ENCODE measurements at regions not wholly inside any gene's neighbourhood (a gene's known extent, or its start where the extent isn't known, plus 50 kb on each side); places are given as distances from the start of the nearest gene placed in this dataset.

GRCh38 chr7:63114371-63114985, 884.2 kb upstream of the ZNF722 start:
- TF ChIP-seq ZNF274 (IDR thresholded peaks at IDR 0.05; ENCODE audit: low read depth, low read length): no peak
- no peak for TF ChIP-seq YY1 (IDR thresholded peaks at IDR 0.05; ENCODE audit: insufficient read depth, insufficient read length)
- TF ChIP-seq SUZ12 (IDR thresholded peaks at IDR 0.05; ENCODE audit: extremely low read depth, insufficient read depth, insufficient read length): no peak
- H3K4me1 ChIP-seq (ENCODE audit: insufficient read depth, insufficient read length): no peaks in the 10 kb centered on the region
- H3K36me3 ChIP-seq (ENCODE audit: insufficient read depth, insufficient read length, low read length): no peaks in the 10 kb centered on the region
- no peak overlapping the region for H3K9ac ChIP-seq (ENCODE audit: insufficient read length, low read depth)
- no peaks in the 10 kb centered on the region for H3K27me3 ChIP-seq (ENCODE audit: insufficient read depth, insufficient read length)
- H3K9me3 ChIP-seq (ENCODE audit: insufficient read depth, low read length): no peaks in the 10 kb centered on the region
- H3K4me3 ChIP-seq (ENCODE audit: insufficient read length, low read depth): no peak overlapping the region
- DNase-seq (ENCODE audit: low read depth, low spot score): no peak
